Fibroblast of the aortic adventitia (primary cell): ENCODE measurements at regions not wholly inside any gene's neighbourhood (a gene's known extent, or its start where the extent isn't known, plus 50 kb on each side); places are given as distances from the start of the nearest gene placed in this dataset.

ENCODE experiments used
- DNase-seq: peaks from one replicate; pipeline ENCODE4 v3.0.0-alpha.2; 2010; ENCODE audit warnings: low read depth
- H3K4me3 ChIP-seq: 2 replicates; pipeline ENCODE4 v1.5.1; 2011; ENCODE audit warnings: low read depth, mild to moderate bottlenecking, control low read depth, low read length, moderate library complexity
- TF ChIP-seq, protein P1 (sequence below): IDR thresholded peaks from 2 replicates; pipeline ENCODE4 v1.5.1; 2011; ENCODE audit warnings: mild to moderate bottlenecking, low read length, control low read depth, inconsistent platforms; ENCODE audit not compliant: insufficient read depth

DNA sequence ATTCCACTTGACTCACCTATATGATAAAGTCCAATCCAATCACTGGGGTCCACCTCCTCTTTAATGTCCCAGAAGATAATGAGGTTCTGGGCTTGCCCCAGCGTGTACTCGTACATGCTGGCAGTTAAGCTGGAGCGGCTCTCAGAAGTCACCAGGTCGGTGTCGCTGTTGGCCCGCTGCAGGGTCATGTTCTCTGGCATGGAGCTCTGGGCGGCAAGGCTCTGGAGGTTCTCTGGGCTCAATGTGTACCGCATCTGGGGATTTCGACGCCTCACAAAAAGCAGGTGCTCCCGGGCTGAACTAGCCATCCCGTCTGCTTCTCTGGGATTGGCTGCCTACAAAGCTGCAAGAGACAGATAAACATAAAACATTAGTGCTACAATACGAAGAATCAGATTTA, 206.4 kb upstream of the CCDC150 start:
- DNase-seq, result no peak
- TF ChIP-seq, protein P1, sequence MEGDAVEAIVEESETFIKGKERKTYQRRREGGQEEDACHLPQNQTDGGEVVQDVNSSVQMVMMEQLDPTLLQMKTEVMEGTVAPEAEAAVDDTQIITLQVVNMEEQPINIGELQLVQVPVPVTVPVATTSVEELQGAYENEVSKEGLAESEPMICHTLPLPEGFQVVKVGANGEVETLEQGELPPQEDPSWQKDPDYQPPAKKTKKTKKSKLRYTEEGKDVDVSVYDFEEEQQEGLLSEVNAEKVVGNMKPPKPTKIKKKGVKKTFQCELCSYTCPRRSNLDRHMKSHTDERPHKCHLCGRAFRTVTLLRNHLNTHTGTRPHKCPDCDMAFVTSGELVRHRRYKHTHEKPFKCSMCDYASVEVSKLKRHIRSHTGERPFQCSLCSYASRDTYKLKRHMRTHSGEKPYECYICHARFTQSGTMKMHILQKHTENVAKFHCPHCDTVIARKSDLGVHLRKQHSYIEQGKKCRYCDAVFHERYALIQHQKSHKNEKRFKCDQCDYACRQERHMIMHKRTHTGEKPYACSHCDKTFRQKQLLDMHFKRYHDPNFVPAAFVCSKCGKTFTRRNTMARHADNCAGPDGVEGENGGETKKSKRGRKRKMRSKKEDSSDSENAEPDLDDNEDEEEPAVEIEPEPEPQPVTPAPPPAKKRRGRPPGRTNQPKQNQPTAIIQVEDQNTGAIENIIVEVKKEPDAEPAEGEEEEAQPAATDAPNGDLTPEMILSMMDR, result no peak
- H3K4me3 ChIP-seq, result no peak overlapping the region

DNA sequence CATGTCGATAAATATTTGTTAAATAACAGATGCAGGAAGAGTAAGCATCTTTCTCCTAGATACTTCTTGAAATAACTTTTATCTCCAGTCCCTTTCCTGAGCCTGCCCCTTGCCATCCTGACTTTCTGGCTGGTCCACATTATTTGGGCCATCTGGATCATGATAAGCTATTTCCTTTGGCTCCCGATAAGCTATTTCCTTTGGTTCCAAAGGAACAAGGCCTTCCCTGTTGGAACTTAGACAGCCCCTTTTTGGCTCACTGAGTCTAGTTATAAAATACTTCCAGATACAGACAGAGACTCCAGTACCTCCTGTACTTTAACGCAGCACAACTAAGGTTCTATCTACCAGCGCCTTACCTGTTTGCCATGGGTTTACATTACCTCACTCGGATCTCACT, 205.3 kb upstream of the CCDC150 start:
- TF ChIP-seq, protein P1, result no peak
- H3K4me3 ChIP-seq, result no peak overlapping the region
- peak; percentile 32 for DNase-seq

DNA sequence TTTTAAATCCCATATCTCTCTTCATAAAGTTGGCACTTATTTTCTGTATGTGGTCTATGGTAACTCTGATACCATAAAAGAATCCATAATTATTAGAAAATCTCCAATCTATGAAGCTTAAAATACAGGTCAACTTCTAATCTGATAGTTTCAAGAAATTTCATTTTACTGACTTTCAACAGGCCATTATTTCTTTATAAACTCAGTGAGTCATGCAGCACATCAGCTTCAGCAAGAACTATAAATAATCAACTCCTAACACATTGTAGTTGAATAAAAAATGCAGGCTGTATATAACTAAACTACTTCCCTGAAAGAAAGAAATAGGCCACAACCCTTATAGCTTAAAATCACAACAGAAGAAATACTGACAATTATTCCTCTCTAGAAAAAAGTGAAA, 204.3 kb upstream of the CCDC150 start:
- no peak overlapping the region for H3K4me3 ChIP-seq
- TF ChIP-seq, protein P1, result no peak
- peak; percentile 47 for DNase-seq

DNA sequence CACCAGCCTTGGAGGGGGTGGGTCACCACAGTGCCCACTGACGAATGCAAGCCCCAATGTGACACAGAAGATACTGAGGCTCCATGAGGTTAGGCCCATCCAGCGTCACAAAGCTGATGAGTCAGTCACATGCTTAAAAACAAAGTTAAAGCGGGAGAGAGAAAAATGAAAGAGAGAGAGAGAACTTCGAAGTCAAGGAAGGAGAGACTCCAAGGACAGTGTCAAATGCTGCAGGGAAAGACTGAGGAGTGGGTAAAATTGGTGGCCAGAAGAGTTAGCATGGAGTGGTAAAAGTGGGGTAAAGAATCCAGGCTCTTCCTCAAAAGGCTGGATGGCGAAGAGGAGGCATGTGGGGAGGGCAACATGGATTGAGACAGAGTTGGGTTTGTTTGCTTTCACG, 201.9 kb upstream of the CCDC150 start:
- H3K4me3 ChIP-seq, result no peak overlapping the region
- DNase-seq, result no peak
- TF ChIP-seq, protein P1, result no peak

DNA sequence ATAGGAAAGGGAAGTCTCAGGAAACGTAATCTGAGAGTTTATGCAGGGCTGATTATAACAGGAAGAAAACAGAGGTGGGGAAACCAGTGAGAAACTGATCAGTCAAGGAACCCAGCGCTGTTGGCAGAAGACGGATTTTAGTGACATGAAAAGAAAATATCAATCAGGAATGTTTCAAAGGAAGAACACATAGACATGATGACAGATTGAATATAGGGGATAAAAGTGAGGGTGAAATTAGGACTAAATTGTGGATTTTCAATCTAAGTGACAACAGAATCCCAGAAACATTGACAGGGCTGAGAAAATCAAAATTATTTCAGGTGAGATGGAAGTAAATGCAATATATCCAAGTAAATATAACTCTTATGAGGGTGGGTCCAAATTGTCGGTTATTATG, 199.8 kb upstream of the CCDC150 start:
- no peak for DNase-seq
- H3K4me3 ChIP-seq, result no peak overlapping the region
- TF ChIP-seq, protein P1, result no peak

DNA sequence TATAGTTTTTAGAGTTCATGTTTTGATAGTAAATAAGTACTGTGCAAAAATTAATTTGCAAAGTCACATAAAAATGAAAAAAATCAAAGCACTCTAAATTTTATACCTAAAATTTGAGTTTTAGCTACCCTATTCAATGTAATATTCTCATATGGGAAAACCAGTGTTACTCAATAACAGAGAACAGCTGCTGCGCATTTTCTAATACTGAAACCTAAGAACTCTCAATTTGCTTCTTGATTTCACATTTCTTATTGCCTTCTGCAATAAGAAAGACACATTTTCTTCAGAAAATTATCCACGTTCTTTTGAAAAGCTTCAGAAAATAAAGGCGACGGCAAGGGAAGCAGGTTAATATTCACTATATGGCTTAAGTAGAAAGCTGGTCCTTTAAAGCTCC, 199.1 kb upstream of the CCDC150 start:
- no peak for DNase-seq
- no peak overlapping the region for H3K4me3 ChIP-seq
- TF ChIP-seq, protein P1, result no peak

DNA sequence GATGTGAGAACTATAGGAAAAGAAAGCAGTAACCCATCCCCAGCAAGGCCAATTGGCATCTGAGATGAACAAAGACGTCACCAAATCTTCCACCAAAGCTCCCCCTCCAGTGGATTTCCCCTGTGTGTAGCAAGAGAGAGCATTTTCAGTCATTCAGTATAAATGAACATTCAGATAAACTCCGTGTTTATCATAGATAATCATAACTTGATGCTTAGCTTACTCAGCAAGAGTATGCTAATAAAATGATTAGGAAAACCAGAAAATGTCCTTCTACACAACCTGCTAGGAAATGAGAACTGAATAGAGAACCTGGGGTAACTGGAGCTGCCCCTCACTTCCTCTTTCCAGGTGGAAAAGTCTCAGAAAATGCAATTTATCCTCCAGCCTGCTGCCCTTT, 198.0 kb upstream of the CCDC150 start:
- TF ChIP-seq, protein P1, result no peak
- H3K4me3 ChIP-seq, result no peak overlapping the region
- peak; percentile 52 for DNase-seq
